COLO668 (cell line): ENCODE measurements at regions not wholly inside any gene's neighbourhood (a gene's known extent, or its start where the extent isn't known, plus 50 kb on each side); places are given as distances from the start of the nearest gene placed in this dataset.

Experiments used
- DNase-seq: peaks from one replicate; lab custom pipeline; 2025; ENCODE audit not compliant: unreplicated experiment; lab: John Stamatoyannopoulos, UW

DNA sequence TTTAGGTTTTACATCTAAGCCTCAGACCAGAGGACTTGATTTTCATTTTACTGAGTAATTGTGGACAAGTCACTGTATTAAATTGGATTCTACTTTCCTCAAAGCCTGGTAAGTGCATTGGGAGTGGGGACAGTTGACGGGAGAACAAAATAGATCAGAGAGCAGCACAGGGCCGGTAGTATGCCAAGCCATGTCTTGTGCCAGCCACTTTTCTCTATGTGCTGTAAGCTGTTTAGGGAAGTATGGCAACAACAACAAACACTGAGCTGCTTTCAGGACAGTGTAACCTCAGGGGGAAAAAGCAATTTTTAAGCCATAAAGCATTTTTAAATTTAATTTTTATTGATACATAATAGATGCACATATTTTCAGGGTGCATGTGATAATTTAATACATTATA lies 365.9 kb upstream of the IGFBP3 start:
- no peak for DNase-seq

DNA sequence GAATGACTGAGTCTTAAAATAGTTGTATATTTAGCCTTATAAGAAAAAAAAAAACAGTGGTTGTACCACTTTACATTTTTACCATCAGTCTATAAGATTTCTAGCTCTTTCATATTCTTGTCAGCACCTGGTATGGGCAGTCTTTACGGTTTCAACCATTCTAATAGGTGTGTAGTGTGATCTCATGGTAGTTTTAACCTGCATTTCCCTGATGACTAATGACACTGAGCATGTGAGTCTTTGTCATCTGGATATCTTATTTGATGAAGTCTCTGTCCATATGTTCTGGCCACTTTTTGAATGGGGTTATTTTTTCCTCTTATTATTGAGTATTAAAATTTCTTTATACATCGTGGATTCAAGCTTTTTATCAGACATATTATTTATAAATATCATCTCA lies 365.3 kb upstream of the IGFBP3 start:
- no peak for DNase-seq

DNA sequence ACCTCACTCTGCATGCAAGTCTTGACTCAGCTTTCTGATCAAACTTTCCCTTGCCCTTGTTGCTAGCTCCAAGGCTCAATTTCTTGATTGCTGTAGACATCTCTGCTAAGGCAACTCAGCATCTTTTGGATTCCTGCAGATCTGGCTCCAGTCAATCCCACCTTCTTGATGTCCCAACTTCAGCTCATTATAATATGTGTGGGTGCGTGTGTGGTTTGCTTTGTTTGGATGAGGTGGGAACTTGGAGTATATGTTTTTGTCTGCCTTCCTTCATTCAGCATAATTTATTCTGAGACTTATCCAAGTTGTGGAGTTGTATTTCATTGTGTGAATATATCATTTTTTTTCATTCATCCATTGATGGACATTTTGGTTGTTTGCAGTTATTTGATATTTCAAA lies 364.8 kb upstream of the IGFBP3 start:
- DNase-seq = no peak

DNA sequence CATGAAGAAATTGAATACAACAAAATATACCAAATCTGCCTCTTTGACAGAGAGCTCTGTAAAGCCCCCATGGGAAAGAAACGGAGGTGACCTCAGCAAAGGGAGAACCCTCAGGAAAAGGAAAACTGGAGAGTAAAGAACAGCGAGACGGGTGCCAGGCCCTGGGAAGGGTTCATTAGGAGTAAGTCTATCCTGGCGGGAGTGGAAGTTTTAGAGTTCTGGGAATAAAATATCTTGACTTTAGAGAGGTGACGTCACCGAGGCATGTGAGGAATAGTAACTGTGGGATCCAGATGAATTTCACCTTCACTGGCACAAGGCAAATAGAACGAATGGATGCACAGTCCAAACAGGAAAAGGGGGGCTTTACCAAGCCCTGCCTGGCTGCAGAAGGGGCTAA lies 362.8 kb upstream of the IGFBP3 start:
- no peak for DNase-seq

DNA sequence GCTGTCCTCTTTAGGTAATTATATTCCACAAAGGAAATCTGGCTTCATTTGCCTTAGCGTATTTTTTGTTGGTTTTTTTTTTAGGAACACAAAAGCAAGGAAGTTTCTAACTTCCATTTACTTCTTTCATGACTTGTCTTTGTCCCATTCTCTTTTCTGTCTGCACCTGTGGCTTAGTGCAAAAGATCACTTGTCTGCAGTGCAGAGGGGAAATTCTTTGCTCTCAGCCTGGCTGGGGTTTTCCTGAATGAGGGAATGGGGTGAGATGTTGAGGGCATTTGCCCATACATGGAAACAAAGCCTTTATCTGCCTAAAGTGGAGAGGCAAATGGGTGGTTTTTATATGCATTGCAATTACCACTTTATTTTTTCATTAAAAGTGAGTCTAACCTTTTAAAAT lies 361.1 kb upstream of the IGFBP3 start:
- DNase-seq = no peak

DNA sequence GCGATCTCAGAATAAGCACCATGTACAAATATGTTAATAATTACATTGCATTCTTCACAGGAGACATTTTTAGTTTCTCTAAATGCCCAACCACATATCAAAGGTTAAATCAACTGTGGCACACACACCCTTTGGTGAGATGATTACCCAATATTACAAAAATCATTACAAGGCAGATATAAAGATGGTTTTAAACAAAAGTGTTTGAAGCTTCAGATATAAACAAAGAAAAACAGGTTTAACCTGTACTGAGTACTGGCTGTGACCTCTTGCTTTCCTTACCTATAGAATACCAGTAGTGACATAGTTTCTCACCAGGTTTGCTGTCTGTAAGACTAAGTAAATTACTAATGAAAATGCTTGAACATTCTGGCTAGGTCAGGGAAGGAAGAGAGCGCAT lies 360.0 kb upstream of the IGFBP3 start:
- no peak for DNase-seq

DNA sequence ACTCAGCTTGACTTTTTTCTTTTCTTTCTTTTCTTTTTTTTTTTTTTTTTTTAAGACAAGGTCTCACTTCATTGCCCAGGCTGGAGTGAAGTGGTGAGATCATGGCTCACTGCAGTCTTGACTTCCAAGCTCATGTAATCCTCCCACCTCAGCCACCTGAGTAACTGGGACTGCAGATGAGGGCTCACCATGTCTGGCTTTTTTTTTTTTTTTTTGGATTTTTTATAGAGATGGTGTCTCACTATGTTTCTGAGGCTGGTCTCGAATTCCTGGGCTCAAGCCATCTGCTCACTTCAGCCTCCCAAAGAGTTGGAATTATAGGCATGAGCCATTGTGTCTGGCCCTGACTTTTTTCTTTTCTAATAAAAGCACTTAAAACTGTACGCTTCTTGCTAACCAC lies 358.2 kb upstream of the IGFBP3 start:
- no peak for DNase-seq

DNA sequence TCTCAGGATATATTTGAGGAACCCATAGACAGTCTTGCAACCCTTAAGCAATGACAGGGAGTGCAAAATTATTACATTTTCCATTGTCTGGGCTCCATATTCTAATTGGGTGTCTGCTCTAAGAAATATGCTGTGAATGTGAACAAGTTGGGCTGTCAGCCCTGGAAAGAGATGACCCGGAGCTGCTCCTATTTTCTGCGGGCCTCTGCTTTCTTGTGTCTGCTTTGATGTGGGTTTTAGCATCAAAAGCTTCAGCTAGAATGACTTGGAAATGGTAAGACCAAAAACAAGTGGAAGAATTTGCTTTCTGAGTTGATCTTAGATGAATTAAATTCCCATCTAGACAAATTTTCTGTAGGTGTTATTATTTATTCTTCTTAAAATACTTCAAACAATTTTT lies 343.6 kb upstream of the IGFBP3 start:
- DNase-seq = no peak

DNA sequence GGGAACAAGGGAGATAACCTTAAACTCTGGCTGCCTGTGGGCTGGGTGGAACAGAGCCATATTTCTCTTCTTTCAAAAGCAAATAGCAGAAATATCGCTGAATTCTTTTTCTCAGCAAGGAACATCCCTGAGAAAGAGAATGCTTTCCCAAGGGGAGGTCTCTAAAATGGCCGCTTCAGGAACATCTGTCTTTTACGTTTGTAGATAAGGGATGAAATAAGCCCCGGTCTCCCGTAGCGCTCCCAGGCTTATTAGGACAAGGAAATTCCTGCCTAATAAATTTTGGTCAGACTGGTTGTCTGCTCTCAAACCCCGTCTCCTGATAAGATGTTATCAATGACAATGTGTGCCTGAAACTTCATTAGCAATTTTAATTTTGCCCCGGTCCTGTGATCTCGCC lies 340.6 kb upstream of the IGFBP3 start:
- DNase-seq = peak; percentile 21

DNA sequence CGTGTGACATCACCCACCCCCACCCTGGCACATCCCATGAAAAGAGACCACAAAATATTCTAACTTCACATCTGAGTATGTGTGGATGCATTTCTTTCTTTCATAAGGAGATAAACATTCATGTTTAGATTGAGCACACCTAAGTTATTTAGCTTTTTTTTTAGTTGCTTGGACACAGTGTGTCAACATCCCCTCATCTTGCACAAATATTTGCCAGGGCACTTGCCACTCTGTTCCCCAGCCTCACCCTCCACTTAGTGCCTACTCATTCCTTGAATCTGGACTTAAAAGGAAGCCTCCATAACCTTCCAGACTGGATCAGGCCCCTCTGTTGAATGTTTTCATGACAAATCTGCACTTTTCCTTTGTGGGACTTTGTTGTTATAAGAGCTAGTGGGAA lies 338.9 kb upstream of the IGFBP3 start:
- no peak for DNase-seq

DNA sequence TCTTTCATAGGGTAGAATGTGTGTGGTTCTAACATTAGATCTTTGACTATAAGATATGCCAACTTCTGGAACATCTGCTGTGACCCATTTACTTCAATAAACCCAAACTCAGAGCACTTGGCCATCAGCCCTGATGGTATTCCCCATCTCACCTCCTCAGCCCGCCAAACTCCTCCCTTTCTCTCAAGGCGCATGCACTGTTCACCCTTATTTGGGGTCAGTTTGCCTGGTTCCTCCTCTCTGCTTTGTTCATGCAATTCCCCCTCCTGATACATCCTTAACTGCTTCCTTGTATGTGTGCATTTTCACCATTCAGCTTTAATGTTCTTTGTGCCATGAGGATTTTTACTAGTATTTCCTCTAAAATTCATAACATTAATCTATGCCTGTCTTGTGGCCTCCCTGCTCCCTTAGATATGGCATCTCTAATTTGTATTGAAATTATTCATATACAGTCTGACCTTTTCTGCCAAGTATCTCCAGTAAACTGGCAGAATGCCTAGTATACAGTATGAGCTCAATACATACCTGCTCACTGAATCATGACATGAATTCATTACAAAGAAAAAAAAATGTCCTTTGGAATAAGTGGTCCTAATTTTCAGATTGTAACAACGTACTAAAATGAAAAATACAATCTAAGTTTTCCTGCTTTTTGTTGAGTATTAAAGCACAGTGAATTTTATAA lies 336.8 kb upstream of the IGFBP3 start:
- no peak for DNase-seq

DNA sequence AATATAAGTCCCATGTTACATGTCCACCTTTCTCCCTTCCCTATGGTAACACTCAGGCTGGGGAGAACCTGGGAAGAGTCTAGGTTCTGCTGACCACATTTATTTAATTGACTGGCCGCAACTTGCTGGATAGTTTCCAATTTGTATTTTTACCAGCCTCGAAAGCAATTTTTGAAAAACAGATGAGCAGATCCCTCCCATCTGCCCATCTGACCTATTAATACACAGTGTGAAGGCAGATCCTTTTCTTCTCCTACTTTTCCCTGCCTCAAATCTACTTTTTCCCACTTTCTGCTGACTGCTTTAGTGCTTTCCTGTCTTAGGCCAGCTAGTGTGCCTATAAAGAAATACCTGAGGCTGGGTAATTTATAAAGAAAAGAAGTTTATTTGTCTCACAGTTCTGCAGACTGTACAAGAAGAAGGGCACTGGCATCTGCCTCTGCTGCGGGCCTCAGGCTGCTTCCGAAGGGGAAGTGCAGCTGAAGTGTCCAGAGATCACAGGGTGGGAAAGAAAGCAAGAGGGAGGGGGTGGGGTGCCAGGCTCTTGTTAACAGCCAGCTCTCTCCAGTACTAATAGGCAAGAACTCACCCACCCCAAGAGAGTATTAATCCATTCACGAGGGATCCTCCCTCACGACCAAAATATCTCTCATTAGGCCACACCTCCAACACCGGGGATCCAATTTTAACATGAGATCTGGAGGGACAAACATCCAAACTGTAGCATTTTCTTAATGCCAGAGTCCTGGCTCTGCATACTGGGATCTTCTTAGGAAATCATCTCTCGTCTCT lies 336.0 kb upstream of the IGFBP3 start:
- DNase-seq = no peak

DNA sequence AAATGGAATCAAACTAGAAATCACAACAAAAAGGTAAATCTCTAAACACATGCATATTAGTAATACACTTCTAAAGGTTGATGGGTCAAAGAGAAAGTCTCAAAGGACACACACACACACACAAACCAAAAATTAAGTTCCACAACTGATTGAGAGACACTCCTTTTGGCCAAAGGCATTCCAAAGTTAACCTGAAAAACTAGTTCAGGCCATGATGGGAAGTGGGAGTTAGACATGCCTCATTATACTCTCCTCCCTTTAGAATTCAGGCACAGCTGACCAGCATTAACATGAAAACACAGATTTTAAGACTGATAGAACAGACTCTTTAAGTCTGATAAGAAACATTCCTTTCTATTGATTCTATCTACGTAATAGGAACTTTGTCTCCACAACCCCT lies 332.4 kb upstream of the IGFBP3 start:
- no peak for DNase-seq

DNA sequence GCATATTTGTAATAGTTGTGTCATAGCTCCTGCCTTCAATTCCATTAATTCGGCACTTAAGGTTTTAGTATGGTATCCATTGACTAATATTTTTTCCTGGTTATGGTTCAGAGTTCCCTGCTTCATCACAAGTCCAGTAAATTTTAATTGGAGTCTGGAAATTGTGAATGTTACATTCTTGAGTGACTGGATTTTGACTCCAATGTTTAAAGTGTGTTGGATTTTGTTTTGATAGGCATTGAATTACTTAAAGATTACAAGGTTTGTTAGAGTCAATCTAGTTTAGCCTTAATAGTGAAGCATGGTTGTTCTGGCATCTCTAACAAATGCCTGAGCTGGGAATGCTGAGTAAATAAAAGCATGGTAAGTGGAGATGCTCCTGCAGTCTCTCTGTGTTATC lies 326.6 kb upstream of the IGFBP3 start:
- no peak for DNase-seq

DNA sequence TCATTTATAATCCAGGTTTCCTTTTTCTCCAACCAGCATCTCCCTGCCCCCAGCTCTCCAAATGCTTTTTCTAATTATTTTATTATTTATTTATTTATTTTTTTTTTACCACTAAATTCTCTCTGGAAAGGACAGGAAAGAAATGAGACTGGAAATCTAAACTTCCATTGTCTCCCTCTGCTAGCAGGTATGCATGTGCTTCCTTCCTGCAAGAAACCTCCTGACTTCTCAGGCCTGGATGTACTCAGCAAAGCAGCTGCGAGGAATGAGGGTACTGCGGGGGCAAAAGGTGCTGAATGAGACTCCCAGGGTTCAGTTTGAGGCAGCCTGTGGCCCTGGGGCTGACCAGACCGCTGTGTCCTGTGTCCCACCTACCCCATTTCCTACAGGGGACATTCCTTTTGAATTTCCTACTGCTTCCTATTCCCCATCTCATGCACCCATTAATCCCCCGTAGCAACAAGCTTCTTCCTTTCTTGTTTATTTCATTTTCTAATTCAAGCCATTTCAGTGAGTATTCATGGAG lies 324.6 kb upstream of the IGFBP3 start:
- DNase-seq = no peak

DNA sequence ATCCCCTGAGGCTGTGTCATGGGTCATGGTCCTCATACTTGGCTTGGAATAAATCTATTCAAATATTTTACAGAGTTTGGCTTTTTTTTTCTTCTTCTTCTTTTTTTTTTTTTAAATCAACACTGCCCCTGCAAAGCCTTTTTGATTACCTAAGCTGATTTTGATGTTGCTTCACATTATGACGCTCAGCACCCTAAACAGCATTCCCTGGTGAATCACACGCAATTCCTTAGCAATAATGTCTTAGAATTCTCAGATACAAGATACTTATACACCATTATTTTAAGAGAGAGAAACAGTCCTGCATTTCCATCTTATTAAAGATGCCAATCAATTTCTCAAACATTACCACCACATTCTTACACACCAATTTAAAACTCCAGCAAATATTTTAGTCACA lies 323.7 kb upstream of the IGFBP3 start:
- no peak for DNase-seq

DNA sequence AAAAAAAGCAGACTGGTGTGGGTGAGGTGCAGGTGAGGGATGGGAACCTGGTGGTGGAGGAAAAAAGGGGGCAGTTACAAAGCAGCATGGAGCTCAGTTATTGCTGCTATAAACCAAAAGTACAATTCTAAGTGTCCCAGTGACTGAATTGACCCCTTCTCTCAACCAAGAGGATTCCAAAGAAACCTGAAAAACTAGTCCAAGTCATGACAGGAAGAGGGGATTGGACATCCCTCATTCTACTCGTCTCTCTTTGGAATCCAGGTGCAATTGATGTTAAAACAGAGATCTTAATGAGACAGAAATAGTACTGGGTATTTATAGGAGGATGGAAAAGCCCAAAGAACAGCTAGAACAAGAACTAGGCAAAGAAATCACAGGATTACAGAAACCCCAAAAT lies 322.3 kb upstream of the IGFBP3 start:
- no peak for DNase-seq

DNA sequence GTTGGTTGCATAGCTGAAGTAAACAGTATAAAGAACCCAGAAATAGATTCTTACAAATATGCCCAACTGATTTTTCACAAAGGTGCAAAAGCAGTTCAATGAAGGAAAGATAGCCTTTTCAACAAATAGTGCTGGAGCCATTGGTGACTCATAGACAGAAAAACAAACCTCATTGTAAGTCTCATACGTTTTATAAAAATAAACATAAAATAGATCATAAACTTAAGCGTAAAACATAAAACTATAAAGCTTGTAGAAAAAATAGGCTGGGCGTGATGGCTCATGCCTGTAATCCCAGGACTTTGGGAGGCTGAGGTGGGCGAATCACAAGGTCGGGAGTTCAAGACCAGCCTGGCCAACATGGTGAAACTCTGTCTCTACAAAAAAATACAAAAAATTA lies 318.8 kb upstream of the IGFBP3 start:
- DNase-seq = no peak

DNA sequence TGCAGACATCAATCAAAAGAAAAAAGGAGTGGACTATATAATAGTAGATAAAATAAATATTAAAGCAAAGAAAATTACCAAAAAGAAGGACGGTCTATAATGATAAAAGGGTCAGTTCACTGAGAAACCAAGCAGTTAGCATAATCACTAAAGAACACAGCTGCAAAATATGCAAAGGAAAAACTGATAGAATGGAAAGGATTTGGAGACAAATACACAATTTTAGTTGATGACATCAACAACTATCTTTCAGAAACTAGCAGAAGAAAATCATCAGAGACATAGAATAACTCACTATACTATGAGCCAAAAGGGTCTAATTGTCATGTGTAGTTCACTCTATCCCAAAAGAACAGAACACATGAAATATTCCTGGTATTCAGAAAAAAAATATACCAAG lies 316.4 kb upstream of the IGFBP3 start:
- no peak for DNase-seq

DNA sequence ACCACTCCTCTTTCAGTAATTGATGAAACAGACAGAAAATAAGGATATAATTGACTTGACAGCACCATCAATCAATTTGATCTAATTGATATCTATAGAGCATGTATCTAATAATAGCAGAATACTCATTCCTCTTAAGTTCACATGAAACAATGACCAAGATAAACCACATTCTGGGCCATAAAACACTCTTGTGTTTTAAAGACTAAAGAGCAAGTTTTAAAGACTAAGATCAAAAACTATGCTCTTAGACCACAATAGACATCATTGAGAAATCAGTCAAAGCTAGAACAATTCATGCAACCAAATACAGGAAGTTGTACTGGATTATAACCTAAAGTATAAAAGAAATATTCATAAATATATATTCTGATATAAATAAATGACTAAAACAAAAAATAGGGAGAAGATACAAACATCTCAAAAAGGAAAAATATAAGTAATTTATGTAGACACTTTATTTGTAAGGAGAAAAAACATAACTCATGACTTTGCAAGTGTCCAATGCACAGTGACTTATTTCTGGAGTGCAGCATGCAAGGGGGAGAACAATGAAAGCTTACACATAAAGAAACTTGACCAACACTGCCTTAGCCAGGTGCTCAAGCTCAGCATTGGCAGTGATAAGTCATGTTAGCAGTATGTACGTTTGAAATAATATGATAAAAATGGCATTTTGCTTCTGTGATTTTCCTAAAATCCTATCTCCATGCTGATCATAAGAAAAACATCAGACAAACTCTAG lies 312.7 kb upstream of the IGFBP3 start:
- DNase-seq = no peak

DNA sequence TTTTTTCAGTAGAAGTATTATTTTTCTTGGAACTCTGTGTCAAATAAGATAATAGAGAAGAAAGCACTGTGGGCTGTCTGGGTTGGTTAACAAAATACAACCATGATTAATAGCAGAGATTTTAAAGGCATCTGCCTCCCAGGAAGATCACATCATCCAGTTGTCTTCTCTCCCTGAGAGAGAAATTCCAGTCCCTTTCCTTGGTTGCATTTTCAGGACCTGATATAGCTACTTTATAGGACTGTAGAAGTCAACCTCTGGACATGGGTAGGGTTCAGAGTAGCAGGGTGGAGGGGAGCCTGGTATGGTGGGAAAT lies 309.9 kb upstream of the IGFBP3 start:
- no peak for DNase-seq
